GM23248 (cell line): ENCODE measurements at regions not wholly inside any gene's neighbourhood (a gene's known extent, or its start where the extent isn't known, plus 50 kb on each side); places are given as distances from the start of the nearest gene placed in this dataset.

Experiments used
- DNase-seq: peaks from one replicate; pipeline ENCODE4 v3.0.0-alpha.2; 2015
- H2AFZ ChIP-seq: fragments of 200-600 bp; sonication (generic); 2 replicates; pipeline ENCODE4 v1.6.1; 2016; ENCODE audit warnings: antibody characterized with exemption
- H3F3A ChIP-seq: fragments of 200-600 bp; sonication (generic); 2 replicates; pipeline ENCODE4 v1.6.1; 2016; ENCODE audit warnings: mild to moderate bottlenecking, antibody characterized with exemption, mixed run types; ENCODE audit not compliant: insufficient read depth
- H3K27ac ChIP-seq: fragments of 200-600 bp; sonication (generic); 2 replicates; pipeline ENCODE4 v1.5.1; 2016; ENCODE audit warnings: mild to moderate bottlenecking
- H3K27me3 ChIP-seq: fragments of 200-600 bp; sonication (generic); replicated peaks from 2 replicates; pipeline ENCODE4 v1.6.1; 2016; ENCODE audit warnings: mild to moderate bottlenecking; ENCODE audit not compliant: insufficient read depth
- H3K36me3 ChIP-seq: fragments of 200-600 bp; sonication (generic); 2 replicates; pipeline ENCODE4 v1.6.1; 2016; ENCODE audit warnings: low read depth, mild to moderate bottlenecking
- H3K4me1 ChIP-seq: fragments of 200-600 bp; sonication (generic); 2 replicates; pipeline ENCODE4 v1.6.1; 2016; ENCODE audit warnings: mild to moderate bottlenecking; ENCODE audit not compliant: insufficient read depth
- H3K4me2 ChIP-seq: fragments of 200-600 bp; sonication (generic); one replicate; pipeline ENCODE4 v1.6.1; 2016; ENCODE audit warnings: mild to moderate bottlenecking; ENCODE audit not compliant: unreplicated experiment
- H3K4me3 ChIP-seq: fragments of 200-600 bp; sonication (generic); 2 replicates; pipeline ENCODE4 v1.5.1; 2016; ENCODE audit warnings: mild to moderate bottlenecking
- H3K79me2 ChIP-seq: fragments of 200-600 bp; sonication (generic); 2 replicates; pipeline ENCODE4 v1.6.1; 2016; ENCODE audit warnings: mild to moderate bottlenecking; ENCODE audit not compliant: insufficient read depth
- H3K9ac ChIP-seq: fragments of 200-600 bp; sonication (generic); 2 replicates; pipeline ENCODE4 v1.6.1; 2016; ENCODE audit warnings: mild to moderate bottlenecking
- H3K9me2 ChIP-seq: fragments of 200-600 bp; sonication (generic); 2 replicates; pipeline ENCODE4 v1.6.1; 2016; ENCODE audit warnings: mixed run types, mild to moderate bottlenecking, moderate library complexity; ENCODE audit not compliant: insufficient read depth
- H3K9me3 ChIP-seq: fragments of 200-600 bp; sonication (generic); one replicate; pipeline ENCODE4 v1.6.1; 2017; ENCODE audit warnings: low read depth
- H4K20me1 ChIP-seq: fragments of 200-600 bp; sonication (generic); 2 replicates; pipeline ENCODE4 v1.6.0; 2016; ENCODE audit not compliant: insufficient read depth
- EZH2 ChIP-seq: fragments of 200-600 bp; sonication (generic); IDR thresholded peaks from 2 replicates; pipeline ENCODE4 v1.6.1; 2018; ENCODE audit warnings: antibody characterized with exemption, mild to moderate bottlenecking; ENCODE audit not compliant: insufficient read depth, poor library complexity, severe bottlenecking
- EZH2phosphoT487 ChIP-seq: fragments of 200-600 bp; sonication (generic); IDR thresholded peaks from 2 replicates; pipeline ENCODE4 v1.6.1; 2018; ENCODE audit warnings: antibody characterized with exemption, moderate library complexity, mild to moderate bottlenecking, low read depth; ENCODE audit not compliant: insufficient read depth
- WGBS, 2 experiments: methylation state at CpG; one replicate each; pipeline ENCODE4 v1.1.6; 2015 to 2017; ENCODE audit warnings: low lambda C conversion rate in 2 of 2, low coverage in 1 of 2; ENCODE audit errors: missing lambda C conversion rate in 2 of 2; 5-methylcytosine and 5-hydroxymethylcytosine counted together
- in situ Hi-C: fragments of 300-500 bp; cut with MboI; formaldehyde crosslinking; loops from 2 replicates; pipeline ENCODE4 v1.15.0; 2020

GRCh38 chr5:84685121-84685894 is 300.6 kb upstream of the EDIL3 start:
- Histone ChIP-seq H3K9ac (no peak overlapping the region), H2AFZ (no peak overlapping the region), H3K9me3 (no peaks in the 10 kb centered on the region), H3K4me1 (no peaks in the 10 kb centered on the region), H4K20me1 (no peaks in the 10 kb centered on the region), H3K4me2 (no peak overlapping the region), H3K4me3 (no peak overlapping the region), H3K79me2 (no peaks in the 10 kb centered on the region), H3K27me3 (no peaks in the 10 kb centered on the region), H3F3A (no peaks in the 10 kb centered on the region), H3K27ac (no peak overlapping the region), H3K36me3 (no peaks in the 10 kb centered on the region), H3K9me2 (no peaks in the 10 kb centered on the region)
- TF ChIP-seq EZH2phosphoT487 (no peak), EZH2 (no peak)
- 8 to 10% methylated on average over 6 of the region's 6 CpGs for WGBS, 2 experiments
- DNase-seq: no peak
- in situ Hi-C loops: no loop called here

DNA sequence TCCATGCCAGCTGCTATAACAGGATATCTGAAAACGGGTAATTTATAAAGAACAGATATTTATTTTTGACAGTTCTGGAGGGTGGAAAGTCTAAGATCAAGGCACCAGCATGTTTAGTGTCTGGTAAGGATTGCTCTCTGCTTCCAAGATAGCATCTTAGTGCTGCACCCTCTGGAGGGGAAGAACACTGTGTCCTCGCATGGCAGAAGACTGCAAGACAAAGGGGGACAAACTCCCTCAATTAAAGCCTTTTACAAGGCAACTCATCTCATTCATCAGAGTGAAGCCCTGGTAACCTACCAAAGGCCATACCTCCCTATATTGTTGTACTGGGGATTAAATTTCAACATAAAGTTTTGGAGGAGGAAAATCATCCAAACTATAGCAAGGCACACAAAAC is 298.9 kb upstream of the EDIL3 start:
- WGBS, 2 experiments: 9 to 14% methylated on average over 2 of the region's 2 CpGs
- no peaks in the 10 kb centered on the region for H3K36me3 ChIP-seq
- no peak overlapping the region for H3K27ac ChIP-seq
- in situ Hi-C loops: no loop called here
- H3K4me2 ChIP-seq: no peak overlapping the region
- no peak for DNase-seq
- H3K4me1 ChIP-seq: no peaks in the 10 kb centered on the region
- no peaks in the 10 kb centered on the region for H3K79me2 ChIP-seq
- H3K9me3 ChIP-seq: no peaks in the 10 kb centered on the region
- H3K9ac ChIP-seq: no peak overlapping the region
- H2AFZ ChIP-seq: no peak overlapping the region
- no peak overlapping the region for H3K4me3 ChIP-seq
- H3F3A ChIP-seq: no peaks in the 10 kb centered on the region
- TF ChIP-seq EZH2phosphoT487 (no peak), EZH2 (no peak)
- no peaks in the 10 kb centered on the region for H3K9me2 ChIP-seq
- no peaks in the 10 kb centered on the region for H4K20me1 ChIP-seq
- no peaks in the 10 kb centered on the region for H3K27me3 ChIP-seq

- Histone ChIP-seq H3K9me3 (no peaks in the 10 kb centered on the region), H2AFZ (no peak overlapping the region), H4K20me1 (no peaks in the 10 kb centered on the region), H3K9ac (no peak overlapping the region), H3K27me3 (no peaks in the 10 kb centered on the region), H3K9me2 (no peaks in the 10 kb centered on the region), H3K27ac (no peak overlapping the region), H3K4me1 (no peaks in the 10 kb centered on the region), H3K4me2 (no peak overlapping the region), H3F3A (no peaks in the 10 kb centered on the region), H3K4me3 (no peak overlapping the region), H3K79me2 (no peaks in the 10 kb centered on the region), H3K36me3 (no peaks in the 10 kb centered on the region)
- no peak for TF ChIP-seq EZH2phosphoT487
- no peak for TF ChIP-seq EZH2
- no peak for DNase-seq
- in situ Hi-C loops: no loop called here
- 21 to 23% methylated on average over 1 of the region's 1 CpG for WGBS, 2 experiments
These were observed 297.9 kb upstream of the EDIL3 start for GRCh38 chr5:84682531-84682930.

DNA sequence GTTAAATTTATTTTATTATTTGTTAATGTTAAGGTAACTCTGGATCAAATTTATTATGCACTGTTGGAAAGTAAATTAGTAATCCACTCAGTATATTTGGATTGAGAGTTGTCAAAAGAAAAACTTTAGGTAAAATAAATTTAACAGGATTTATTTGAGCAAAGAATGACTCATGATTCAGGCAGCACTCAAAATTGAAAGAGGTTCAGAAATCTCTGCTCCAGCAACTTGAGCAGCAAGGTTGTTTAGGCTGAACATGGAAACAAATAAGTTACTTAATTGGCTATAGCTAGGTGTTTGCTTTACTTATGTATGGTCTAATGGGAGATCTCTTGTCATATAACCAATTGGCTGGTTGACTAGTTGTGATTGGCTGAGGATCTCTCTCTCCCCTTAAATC is 296.2 kb upstream of the EDIL3 start:
- no peak overlapping the region for H3K4me2 ChIP-seq
- no peak overlapping the region for H3K27ac ChIP-seq
- no peaks in the 10 kb centered on the region for H3K9me3 ChIP-seq
- no peak for DNase-seq
- H3F3A ChIP-seq: no peaks in the 10 kb centered on the region
- no peaks in the 10 kb centered on the region for H3K36me3 ChIP-seq
- no peak for TF ChIP-seq EZH2phosphoT487
- no peak for TF ChIP-seq EZH2
- H2AFZ ChIP-seq: no peak overlapping the region
- no peaks in the 10 kb centered on the region for H3K9me2 ChIP-seq
- no peak overlapping the region for H3K4me3 ChIP-seq
- in situ Hi-C loops: no loop called here
- H3K79me2 ChIP-seq: no peaks in the 10 kb centered on the region
- H3K4me1 ChIP-seq: no peaks in the 10 kb centered on the region
- H4K20me1 ChIP-seq: no peaks in the 10 kb centered on the region
- no peak overlapping the region for H3K9ac ChIP-seq
- H3K27me3 ChIP-seq: no peaks in the 10 kb centered on the region

- Histone ChIP-seq H3F3A (no peaks in the 10 kb centered on the region), H3K36me3 (no peaks in the 10 kb centered on the region), H3K4me1 (no peaks in the 10 kb centered on the region), H2AFZ (no peak overlapping the region), H3K9me2 (no peaks in the 10 kb centered on the region), H3K9ac (no peak overlapping the region), H3K79me2 (no peaks in the 10 kb centered on the region), H3K4me3 (no peak overlapping the region), H3K4me2 (no peak overlapping the region), H4K20me1 (no peaks in the 10 kb centered on the region), H3K27me3 (no peaks in the 10 kb centered on the region), H3K9me3 (no peaks in the 10 kb centered on the region), H3K27ac (no peak overlapping the region)
- 17 to 23% methylated on average over 3 of the region's 3 CpGs for WGBS, 2 experiments
- TF ChIP-seq EZH2 (no peak), EZH2phosphoT487 (no peak)
- no peak for DNase-seq
- in situ Hi-C loops: no loop called here
These were observed 289.1 kb upstream of the EDIL3 start for GRCh38 chr5:84673785-84674184.
